GM19043 (cell line): ENCODE measurements at regions not wholly inside any gene's neighbourhood (a gene's known extent, or its start where the extent isn't known, plus 50 kb on each side); places are given as distances from the start of the nearest gene placed in this dataset.
"Not testable (repeated sequence)": the region's sequence is repeated elsewhere in the genome, so short reads cannot be mapped to it uniquely, and the experiment has no call there.

ENCODE experiments used
- ATAC-seq: cut with Tn5 transposase; IDR thresholded peaks from one replicate; pipeline ENCODE4 v1.9.1; 2021; ENCODE audit warnings: low read depth; ENCODE audit not compliant: unreplicated experiment

DNA sequence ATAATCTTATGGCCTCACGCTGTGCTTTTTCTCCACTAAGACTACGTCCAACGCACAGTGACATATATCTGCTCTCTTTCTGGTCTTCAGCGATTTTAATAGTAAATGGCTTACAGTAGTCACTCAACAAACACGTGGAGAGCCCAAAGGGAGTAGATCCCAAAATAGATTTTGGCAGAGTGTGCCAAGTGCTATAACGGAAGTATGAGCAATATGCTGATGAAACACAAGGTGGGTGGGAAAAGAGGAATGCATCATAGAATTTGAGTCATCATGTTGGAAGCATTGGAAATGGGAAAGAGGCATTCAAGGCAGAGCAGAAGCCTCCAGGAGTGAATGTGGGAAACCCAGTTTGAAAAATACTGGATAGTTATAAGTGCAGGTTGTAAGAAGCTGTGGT, 129.1 kb upstream of the LDB2 start:
- ATAC-seq, result no peak

GRCh38 chr4:17024425-17024824, 126.0 kb upstream of the LDB2 start:
- no peak for ATAC-seq

GRCh38 chr4:17020901-17021300, 122.5 kb upstream of the LDB2 start:
- no peak for ATAC-seq

DNA sequence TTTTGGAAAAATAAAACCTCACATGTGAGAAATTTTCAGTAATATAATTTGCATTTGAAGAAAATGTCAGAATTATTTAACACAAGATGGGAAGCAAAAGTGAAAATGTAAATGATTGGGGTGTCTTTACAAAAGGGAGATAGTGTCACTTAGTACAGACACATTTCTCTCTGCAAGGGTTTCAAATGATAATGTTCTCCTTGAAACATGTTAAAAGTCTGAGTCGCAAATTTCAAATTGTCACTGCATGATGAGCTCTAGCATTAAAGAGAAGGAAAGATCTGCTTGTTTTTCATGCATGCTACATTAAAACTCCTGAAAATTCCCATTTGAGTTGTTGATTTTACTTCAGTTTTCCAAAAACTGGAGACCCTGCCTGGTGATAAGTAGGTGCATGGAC, 122.0 kb upstream of the LDB2 start:
- no peak for ATAC-seq

DNA sequence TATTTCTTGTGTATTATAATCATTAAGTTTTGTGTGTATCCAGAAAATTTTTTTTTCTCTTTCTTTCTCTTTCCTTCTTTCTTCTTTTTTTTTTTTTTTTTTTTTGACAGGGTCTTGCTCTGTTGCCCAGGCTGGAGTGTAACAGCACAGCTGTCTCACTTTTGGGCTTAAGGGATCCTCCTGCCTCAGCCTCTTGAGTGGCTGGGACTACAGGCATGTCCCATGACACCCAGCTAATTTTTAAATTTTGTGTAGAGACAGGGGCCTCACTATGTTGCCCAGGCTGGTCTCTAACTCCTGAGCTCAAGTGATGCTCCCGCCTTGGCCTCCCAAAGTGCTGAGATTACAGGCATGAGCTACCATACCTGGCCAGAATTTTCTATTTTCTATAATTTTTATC, 120.2 kb upstream of the LDB2 start:
- ATAC-seq, result not testable (repeated sequence)

DNA sequence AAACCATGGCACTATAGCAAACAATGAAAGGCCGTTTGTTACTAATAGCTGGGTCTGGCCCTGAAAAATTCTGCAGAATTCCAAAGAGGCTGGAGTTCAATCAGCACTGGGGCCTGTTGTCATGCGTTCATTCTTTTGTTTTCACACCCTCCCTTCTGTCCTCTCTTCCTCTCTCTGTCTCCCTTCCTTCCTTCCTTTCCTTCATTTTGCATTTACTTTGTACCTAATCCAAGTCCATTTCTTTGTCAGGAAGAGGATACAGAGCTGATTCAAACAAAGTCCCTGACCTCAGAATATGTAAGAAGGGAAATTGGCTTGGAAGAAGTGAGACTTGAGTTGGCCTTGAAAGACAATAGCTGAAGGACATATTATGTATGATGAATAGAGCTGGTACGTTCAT, 119.6 kb upstream of the LDB2 start:
- ATAC-seq, result no peak

- ATAC-seq, result no peak
These were observed 115.0 kb upstream of the LDB2 start for GRCh38 chr4:17013382-17014006.

DNA sequence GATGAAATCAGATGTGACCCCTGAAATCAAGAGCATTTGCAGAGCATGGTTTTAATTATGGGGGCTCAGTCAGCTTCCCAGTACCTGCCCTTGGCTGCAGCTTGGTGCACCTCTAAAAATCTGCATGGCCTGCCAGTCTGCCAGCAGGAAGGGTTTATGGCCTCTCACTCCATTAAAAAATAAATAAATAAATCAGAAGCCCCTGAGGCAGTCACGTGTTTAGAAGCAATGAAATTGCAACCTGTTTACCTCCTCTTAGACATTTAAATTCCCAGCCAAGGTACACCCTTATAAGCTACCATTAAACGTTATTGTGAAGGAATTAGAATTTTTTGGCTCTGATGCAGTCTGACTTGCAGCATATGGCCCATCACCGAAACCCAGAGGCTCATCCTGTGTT, 114.0 kb upstream of the LDB2 start:
- no peak for ATAC-seq

GRCh38 chr4:17010426-17011087, 112.1 kb upstream of the LDB2 start:
- no peak for ATAC-seq

GRCh38 chr4:17009871-17010367, 111.5 kb upstream of the LDB2 start:
- no peak for ATAC-seq

GRCh38 chr4:17008834-17009345, 110.4 kb upstream of the LDB2 start:
- ATAC-seq, result no peak

DNA sequence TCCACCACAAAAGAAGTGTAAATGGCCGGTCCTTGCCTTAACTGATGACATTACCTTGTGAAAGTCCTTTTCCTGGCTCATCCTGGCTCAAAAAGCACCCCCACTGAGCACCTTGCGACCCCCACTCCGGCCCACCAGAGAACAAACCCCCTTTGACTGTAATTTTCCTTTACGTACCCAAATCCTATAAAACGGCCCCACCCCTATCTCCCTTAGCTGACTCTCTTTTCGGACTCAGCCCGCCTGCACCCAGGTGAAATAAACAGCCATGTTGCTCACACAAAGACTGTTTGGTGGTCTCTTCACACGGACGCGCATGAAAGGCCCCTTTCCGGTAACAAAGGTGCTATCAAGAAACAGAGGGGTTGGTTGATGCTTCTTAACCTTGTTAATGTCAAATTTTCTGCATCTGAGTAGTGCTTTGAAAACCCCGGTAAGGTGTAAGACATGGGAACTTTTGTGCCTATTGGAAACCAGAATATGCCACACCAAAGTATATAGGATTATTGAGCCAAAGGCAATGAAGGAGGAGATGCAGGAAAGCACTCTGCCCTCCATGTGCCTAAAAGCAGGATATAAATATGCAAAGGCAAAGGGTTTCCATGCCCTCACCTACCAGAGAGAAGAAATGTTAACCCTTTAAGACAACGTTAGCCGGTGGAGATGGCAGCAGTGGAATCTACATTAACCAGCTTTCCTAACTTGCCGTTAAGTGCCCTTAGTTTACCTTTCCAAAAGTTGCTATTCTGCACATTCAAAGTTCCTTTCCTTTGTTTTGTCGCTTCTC, 105.4 kb upstream of the LDB2 start:
- not testable (repeated sequence) for ATAC-seq

DNA sequence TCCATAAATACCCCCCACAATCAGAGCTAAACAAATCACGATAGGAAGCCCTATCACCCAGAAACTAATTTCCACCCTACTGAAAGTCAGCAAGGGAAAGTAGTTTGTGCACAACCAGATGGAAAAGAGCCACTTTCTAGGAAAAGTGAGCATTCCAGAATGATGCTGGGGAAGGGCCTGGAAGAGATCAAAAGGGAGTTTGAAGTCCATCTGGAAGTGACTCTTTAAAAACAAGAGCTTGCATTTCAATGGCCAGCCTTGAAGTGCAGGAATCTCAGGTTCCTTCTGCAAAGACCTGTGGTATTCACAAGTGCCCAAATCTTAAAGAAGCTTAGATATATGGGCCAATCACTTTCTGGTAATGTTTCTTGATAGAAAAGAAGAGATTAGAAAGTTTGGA, 97.0 kb upstream of the LDB2 start:
- ATAC-seq, result no peak

DNA sequence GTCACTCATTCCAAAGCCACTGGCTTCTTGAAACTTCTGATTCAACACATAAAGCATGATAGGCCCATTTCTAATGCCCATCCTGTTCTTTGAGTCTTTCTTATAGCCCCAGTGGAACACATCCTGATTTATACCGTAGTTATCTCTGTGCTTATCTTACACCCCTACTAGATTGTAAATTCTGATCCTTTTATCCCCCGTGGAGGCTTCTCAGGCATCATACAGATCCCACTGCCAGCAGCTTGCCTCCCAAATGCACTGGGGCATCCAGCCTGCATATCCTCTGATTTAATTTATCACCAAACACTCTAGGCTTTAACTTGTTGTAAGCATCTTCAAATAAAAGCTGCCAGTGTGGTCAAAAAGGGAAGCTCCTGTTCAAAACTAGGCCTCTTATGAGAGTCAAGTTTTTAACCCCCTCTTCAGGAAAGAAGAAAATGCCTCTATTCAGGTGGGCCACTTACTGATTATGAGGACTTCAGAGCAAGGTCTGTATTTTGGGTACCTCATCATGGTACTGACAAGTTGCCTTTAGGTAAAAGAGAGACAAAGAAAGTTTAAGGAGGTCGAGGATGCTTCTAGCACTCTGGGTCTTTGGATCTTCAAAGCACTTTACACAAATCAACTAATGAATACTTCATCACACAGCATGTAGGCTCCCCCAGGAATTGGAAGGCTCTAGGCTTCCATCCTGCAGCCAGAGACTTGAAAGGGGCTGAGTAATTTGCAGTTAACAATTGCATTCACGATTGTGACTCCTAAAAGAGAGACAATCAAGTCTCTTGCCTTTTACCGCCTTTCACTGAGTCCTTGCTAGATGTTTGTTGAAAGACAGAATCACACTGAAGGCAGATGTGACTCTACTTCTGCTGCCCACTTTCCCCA, 95.8 kb upstream of the LDB2 start:
- no peak for ATAC-seq

- ATAC-seq, result no peak
These were observed 94.3 kb upstream of the LDB2 start for GRCh38 chr4:16992566-16993225.

- no peak for ATAC-seq
These were observed 93.0 kb upstream of the LDB2 start for GRCh38 chr4:16991450-16991849.

GRCh38 chr4:16989371-16989770, 90.9 kb upstream of the LDB2 start:
- no peak for ATAC-seq

DNA sequence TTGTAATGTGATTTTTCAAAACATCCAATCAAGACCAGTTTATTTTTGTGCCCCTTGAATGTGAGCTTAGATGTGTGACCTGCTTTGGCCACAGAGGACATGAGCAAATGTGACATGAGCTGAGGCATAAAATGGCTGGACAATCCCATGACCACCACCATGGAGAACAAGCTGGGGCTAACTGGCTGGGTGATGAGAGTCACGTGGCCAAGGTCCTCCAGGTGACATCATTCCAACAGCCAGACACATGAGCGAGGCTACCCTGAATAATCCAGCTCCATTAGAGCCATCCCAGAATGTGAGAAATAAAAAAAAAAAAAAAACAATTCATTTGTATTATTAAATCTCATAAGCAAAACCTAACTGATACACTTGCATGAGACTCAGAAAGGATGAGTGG, 90.4 kb upstream of the LDB2 start:
- no peak for ATAC-seq

- ATAC-seq, result no peak
These were observed 78.6 kb upstream of the LDB2 start for GRCh38 chr4:16977081-16977480.

GRCh38 chr4:16969696-16970135, 71.3 kb upstream of the LDB2 start:
- no peak for ATAC-seq
